22Rv1 (cell line): ENCODE measurements at regions not wholly inside any gene's neighbourhood (a gene's known extent, or its start where the extent isn't known, plus 50 kb on each side); places are given as distances from the start of the nearest gene placed in this dataset.

Experiments
- H3K27ac ChIP-seq: fragments of 450-650 bp; 2 replicates; pipeline ENCODE4 v1.5.1; 2017
- ZFX ChIP-seq: fragments of 450-650 bp; IDR thresholded peaks from 2 replicates; pipeline ENCODE4 v1.6.1; 2017; ENCODE audit warnings: antibody characterized with exemption, borderline replicate concordance
- TF ChIP-seq, protein P1 (sequence below): fragments of 450-650 bp; IDR thresholded peaks from 2 replicates; pipeline ENCODE4 v1.5.1; 2017; ENCODE audit warnings: mild to moderate bottlenecking

DNA sequence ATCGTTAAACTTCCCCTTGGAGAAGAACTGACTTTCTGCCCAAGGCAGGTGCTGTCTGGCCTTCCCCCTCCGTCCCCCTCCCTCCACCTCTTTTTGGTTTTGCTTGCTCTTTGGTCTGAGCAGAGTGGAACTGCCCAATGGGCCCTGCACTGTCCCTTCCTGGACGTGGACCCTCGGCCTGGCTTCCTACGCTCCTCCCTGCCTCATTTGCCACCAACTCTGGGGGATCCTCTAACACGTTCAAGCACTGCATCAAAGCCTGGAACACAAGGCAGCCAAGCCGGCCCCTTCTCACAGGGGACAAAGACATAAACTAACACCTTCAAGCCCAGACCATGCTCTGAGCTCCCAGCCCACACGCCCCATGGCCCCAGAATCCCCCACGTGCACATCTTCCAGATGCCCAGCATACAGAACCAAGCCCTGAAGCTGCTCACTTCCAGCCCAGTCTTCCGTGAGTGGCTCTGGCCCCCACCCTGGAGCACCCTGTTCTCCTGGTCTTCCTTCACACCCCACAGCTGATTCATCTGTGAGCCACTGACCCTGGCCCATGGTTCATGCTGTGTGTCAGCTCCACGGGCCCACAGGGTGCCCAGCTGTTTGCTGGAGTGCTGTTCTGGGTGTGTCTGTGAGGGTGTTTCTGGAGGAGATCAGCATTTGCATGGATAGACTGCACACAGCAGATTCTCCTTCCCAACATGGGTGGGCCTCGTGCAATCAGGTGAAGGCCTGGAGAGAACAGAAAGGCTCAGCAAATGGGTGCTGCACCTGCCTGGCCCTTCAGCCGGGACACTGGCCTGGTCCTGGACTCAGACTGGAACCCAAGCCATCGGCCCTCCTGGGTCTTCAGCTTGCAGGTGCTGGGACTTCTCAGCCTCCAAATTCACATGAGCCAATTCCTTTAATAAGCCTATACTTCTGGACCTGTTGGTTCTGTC is 247.1 kb upstream of the SALL3 start:
- TF ChIP-seq, protein P1, sequence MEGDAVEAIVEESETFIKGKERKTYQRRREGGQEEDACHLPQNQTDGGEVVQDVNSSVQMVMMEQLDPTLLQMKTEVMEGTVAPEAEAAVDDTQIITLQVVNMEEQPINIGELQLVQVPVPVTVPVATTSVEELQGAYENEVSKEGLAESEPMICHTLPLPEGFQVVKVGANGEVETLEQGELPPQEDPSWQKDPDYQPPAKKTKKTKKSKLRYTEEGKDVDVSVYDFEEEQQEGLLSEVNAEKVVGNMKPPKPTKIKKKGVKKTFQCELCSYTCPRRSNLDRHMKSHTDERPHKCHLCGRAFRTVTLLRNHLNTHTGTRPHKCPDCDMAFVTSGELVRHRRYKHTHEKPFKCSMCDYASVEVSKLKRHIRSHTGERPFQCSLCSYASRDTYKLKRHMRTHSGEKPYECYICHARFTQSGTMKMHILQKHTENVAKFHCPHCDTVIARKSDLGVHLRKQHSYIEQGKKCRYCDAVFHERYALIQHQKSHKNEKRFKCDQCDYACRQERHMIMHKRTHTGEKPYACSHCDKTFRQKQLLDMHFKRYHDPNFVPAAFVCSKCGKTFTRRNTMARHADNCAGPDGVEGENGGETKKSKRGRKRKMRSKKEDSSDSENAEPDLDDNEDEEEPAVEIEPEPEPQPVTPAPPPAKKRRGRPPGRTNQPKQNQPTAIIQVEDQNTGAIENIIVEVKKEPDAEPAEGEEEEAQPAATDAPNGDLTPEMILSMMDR = no peak
- no peak for TF ChIP-seq ZFX

DNA sequence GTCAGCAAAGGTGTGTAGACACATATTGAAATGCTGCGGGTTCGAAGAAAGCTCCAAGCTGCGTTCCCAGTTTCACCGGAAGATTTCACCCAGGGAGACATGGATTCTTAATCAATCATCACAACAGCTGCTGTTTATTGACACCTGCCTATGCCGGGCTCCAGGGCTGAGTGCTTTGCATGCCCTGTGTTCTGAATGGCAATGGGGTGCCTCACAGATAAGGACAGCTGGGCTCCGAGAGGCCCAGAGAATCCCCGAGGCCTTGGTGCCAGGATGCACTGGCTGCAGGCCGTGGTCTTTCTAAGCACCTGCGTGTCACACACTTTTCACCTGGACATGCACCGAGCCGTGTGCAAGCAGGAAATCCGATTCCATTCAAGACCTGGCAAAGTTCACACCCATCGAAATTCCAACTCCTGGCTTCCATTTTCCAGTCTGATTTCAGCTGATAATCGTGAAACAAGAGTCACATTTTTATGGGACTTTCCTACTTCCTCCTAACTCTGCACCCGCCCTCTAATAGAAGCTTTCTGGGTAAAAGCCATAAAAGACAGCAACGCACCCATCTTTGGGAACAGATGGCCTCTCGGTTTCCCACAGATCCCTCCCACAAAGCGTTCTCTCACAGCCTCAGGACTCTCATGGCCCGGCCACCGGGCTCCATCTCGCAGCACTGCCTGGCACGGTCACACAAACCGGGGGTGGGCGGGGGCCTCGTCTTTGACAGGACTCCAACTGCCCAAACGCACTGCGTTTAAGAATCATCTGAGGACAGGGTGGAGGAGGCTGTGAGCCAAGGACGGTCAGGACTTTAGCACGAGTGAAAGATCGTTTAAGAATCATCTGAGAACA is 245.6 kb upstream of the SALL3 start:
- H3K27ac ChIP-seq = no peak overlapping the region
- TF ChIP-seq, protein P1 = no peak
- no peak for TF ChIP-seq ZFX

More for the DNA sequence above, 247.1 kb upstream of the SALL3 start:
- H3K27ac ChIP-seq = no peak overlapping the region

DNA sequence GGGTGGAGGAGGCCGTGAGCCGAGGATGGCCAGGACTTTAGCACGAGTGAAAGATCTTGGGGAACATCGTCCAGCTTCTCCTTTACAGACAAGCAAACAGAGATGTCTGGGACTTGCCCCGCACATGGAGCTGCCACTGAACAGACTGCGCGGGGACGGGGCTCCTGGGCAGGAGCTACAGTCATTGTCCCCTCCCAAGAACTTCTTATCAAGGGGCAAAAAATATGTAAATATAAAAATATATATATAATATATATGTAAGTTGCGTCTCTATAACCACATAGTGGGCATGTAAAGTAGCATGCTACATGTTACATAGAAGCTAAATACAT is 245.0 kb upstream of the SALL3 start:
- H3K27ac ChIP-seq = no peak overlapping the region
- TF ChIP-seq ZFX = no peak
- TF ChIP-seq, protein P1 = no peak

DNA sequence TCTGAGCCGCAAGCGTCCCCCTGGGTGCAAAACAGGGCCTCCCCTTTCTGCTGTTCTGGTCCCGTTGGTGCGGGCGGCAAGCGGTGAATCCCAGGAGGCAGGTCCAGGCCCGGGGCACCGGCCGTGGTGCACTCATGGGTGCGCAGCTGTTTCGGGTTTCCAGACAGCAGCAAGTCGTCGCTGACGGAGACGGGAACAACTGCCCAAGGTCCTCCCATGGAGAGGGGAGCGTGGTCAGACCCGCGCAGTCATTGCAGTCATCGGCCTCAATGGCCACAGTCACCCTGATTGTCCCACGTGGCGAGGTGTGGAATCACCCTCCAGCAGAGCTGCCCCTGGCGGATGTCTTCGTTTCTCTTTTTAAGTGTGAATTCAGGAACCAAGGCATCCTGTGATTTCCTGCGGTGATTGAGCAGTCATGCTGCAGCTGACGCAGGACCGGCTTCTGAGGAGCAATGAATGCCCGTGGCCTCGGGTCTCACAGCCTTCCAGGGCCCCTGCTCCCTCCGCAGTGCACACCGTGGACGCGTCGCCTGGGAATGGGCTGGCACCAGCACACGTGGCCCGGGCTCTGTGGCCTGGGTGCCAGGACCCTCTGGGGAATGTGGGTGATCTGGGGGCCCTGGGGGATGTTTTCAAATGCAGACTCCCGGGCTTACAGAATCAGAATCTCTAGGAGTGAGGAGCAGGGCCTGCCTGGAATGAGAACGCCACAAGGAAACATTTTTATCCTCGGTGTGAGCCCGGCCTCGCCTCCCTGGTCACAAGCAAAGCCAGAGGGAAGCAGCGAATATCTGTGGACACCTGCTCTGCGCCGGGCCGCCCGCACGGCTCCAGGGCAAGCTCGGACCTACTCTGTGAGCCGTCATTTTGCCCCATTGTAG is 244.2 kb upstream of the SALL3 start:
- no peak overlapping the region for H3K27ac ChIP-seq
- no peak for TF ChIP-seq ZFX
- TF ChIP-seq, protein P1 = no peak

DNA sequence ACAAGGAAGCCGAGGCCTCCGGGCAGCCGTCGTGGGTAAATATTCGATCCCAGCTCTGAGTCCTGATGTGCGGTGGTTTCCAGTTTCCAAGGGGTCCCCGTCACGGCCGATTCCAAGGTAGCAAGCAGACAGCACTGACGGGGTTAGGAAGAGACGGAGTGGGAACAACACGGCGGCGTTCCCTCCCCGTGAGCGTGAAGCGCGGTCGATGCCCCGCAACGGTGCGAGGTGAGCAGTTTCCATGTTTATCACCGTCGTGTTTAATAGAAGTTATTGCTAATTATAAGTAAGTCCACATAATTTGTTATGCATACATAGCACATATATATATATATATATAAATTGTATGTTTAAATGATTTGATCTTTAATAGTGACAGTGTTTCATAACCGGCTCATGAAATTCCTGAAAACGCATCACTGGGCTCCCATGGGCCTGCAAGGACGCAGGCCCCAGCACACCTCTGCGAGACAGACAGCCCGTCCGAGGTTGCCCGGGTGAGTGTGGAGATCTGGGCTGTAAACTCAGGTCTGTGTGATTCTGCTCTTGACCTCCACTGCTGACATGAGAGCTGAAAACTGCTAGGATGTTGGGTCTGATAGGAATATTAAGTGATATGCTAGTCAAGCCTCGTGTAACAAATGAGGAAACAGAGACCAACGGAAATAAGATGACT is 243.5 kb upstream of the SALL3 start:
- no peak overlapping the region for H3K27ac ChIP-seq
- TF ChIP-seq ZFX = no peak
- TF ChIP-seq, protein P1 = no peak
